HG02798 (cell line): ENCODE measurements at regions not wholly inside any gene's neighbourhood (a gene's known extent, or its start where the extent isn't known, plus 50 kb on each side); places are given as distances from the start of the nearest gene placed in this dataset.
"Not testable (repeated sequence)": the region's sequence is repeated elsewhere in the genome, so short reads cannot be mapped to it uniquely, and the experiment has no call there.

ENCODE experiments used
- ATAC-seq: cut with Tn5 transposase; IDR thresholded peaks from one replicate; pipeline ENCODE4 v1.9.1; 2021; ENCODE audit warnings: mild to moderate bottlenecking; ENCODE audit not compliant: unreplicated experiment, poor library complexity

DNA sequence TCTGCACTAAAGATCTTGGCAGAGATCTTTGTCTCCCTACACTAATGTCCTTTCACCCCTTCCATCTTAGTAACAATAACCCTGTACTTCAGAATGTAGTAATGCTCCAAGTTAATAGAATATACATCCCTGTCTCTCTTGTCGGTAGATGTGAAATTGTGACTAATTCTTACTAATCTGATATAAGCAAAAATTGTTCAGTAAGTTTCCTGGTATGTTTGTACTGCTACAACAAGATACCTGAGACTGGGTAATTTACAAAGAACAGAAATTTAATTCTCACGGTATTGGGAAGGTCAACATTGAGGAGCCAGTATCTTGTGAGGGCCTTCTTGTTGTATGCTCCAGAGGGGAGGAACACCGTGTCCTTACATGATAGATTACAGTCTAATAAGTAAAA is 1686.6 kb upstream of the CDH9 start:
- no peak for ATAC-seq

DNA sequence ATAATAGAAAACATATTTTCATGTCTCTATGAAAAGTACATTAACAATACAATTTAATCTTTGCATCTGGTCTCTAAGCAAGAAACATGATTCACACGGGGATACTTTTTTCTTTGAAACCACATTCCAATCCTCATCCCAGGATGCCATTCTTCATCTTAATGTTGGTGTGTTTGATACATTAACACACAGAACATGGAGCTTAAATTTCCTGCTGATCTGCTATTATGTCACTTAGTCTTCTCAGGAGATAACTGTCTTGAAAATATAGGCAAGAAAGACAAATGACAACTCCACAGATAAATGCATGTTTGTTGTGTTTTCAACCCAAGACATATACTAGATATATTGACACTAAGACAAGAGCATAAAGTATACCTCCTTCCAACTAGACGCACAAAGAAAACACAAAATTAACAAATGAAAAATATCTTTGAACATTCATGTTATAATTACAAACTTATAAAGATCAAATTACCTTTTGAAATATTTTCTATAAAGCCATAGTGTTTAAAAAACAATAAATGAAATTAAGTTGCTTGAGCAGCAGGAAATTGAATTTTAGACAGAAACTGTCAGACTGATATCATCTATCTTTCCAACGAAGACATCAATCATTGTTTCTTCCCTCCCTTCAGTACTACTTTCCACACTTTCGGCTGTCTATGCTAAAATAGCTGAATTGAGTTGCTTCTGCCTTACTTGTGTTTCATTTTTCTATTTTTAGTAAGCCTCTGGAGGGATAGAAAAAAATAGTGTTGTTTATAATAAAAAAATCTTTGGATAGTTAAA is 1676.7 kb upstream of the CDH9 start:
- ATAC-seq = no peak

DNA sequence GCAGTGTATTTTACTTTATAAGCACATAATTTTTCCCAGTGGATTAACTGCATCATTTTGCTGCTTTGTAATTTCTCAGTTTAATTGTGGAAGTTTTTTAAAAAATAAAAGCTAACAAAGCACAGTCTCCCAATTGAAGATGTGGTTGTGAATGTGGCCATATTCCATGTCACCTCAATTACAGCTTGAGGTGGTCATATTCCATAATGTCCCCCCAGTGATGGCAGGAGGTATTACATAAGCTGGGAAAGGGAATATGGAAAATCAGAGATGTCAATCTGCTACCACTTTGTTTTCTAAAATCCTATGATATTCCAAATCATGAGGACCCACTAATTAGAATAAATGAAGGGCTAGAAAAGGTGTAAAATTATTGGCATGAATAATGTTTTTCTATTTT is 1672.0 kb upstream of the CDH9 start:
- no peak for ATAC-seq

DNA sequence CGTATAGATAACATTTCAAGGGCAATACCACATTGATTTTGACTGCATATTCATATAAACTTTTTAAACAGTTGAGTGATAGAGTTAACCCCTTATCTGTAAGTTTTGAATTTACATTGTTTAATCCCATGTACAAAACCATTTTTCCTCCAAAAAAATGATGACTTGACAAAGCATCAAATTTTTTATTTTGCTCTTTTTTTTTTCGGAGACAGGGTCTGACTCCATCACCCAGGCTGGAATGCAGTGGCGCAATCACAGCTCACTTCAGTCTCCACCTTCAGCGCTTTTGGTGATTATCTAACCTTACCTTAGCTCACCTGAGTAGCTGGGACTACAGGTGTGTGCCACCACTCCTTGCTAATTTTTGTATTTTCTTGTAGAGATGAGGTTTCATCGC is 1670.1 kb upstream of the CDH9 start:
- no peak for ATAC-seq

DNA sequence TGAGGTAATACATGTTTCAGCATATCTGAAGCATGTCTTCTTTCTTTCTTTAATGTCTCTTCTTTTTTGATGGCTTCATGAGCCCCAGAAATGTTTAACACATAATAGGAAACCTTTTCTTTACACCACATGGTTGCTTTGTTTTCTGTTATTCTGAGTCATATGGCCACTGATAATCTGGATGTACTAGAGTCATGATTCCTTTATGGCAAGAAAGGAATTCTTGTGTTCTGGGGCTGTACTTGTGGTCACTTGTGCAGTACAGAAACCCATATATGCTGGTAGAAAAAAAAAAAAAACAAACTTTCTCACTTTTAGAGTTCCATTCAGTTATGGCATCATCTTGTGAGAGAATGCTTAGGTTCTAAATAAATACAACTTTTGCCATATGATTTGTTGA is 1669.3 kb upstream of the CDH9 start:
- ATAC-seq = no peak

DNA sequence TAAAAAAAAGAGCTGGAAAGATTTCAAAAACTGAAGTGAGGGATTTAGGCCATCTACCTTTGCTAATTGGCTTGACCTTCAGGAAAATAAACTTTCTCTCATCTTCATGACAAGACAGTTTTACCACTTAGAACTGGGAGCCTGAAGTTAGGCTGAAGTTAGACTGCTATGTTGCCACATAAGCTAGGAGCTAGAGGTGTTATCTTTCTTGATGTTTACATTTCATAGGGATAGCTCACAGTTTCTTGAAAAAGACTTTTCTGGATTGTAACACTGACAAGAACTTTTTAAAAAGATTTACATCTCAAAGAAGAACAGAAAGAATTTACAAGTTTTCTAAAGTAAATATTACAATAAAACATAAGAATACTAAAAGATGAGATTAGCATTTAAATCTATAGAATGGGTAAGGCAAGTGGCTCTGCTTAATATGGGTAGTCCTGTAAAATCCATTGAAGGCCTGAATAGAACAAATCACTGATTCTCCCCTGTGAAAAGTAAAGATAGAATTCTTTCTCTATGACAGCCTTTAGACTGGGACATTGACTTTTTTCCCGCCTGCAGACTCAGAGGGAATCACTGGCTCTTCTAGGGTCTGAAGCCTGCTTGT is 1665.4 kb upstream of the CDH9 start:
- no peak for ATAC-seq

DNA sequence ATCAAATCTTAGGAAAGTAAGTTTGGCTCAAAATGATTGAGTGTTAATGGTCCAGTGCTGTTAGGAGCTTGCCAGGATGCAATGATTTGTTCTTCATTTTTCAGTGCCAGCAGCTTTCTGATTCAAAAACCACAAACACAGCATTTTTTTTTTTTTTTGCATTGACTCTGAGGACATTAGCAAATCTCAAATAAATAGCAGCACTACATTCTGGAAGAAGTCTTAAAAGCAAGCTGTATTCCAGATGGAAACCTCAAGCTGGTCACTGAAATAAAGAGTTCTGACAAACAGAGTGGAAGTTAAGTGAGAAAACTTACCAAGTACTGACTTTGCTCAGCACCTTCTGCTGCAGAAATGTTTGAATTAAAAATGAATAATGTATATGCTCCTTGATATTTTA is 1653.1 kb upstream of the CDH9 start:
- ATAC-seq = no peak

DNA sequence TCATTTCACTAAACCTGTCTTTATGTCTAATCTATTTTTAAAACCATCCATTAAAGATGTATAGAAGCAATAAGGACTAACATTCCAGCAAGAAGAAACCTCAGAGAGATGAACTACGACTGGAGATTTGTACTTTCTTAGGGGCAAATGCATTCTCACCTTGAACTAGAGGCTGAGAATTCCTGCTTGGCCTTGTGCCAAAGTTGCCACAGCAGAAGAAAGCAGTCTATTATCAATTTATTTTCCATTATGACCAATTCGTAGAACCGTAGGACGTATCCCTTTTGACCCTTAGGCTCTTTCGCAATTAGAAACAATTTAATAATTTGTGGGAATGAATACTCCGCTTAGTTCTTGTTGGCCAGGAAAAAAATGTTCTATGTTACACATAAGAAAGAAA is 1647.4 kb upstream of the CDH9 start:
- no peak for ATAC-seq

DNA sequence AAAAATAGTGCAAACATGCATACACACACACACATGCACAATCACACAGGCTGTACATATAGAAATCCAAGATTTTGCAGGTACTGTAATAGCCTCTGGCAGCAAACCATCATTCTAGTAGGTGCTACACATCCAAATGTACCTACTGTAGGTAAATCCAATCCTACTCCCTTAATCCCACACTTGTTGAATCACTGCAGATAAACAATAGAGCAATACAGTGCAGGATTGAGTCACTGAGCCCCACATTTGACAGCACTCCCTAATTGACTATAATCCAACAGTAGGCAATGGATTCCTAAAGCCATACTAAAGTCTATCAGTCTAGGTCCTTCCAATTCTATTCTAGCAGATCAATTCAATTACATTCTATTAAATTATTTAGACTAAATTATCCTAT is 1640.5 kb upstream of the CDH9 start:
- ATAC-seq = no peak

DNA sequence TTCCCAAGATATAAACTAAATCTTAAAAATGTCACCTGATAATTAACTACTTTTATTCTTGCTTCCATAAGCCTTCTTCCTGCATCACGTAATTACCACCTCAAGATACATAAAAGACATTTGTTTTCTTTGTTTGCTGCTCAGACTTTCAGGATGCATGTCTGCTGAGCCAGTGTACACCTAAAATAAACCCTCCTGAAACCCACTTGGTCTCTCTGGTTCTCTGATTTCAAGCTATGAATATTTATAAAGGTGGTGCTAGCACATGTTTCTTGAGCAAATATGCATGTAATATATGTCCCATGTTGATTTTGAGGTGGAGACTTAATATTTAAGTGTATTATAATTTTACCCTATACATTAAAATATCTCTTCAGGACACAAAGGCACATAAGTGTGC is 1627.7 kb upstream of the CDH9 start:
- no peak for ATAC-seq

DNA sequence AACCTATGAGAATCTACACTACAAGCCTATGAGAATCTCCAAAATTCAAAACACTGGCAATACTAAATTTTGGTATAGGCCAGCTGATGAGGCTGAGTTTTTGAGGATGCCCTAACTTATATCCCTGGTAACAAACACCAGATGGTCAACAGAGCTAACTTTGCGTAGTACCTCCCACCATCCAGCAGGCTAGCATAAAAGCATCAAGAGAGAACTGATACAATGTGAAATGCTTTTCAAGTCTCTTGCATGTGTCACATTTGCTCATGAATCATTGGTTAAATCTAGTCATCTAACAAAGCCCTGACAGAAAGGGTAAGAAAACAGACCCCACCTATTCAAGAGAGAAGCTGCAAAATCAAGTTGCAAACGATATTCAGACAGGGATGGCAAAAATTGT is 1609.7 kb upstream of the CDH9 start:
- no peak for ATAC-seq

DNA sequence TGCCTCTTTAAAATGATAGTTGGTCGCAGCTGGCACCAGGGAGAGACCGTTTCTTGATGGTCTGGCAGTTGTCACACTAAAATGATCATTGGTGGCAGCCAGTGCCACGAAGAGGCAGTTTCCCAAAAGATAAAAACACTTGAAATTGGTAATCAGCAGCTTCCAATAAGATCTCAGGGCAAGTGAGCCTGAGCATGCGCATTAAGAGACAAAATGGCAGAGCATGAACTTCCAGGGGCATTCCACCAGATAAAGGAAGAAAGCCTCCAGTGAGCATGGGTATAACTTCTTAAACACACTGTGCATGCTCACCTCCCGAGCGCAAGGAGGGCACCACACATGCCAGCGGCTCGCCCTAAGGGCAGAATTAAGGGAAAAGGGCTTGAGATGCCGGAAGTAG is 1594.2 kb upstream of the CDH9 start:
- ATAC-seq = no peak

DNA sequence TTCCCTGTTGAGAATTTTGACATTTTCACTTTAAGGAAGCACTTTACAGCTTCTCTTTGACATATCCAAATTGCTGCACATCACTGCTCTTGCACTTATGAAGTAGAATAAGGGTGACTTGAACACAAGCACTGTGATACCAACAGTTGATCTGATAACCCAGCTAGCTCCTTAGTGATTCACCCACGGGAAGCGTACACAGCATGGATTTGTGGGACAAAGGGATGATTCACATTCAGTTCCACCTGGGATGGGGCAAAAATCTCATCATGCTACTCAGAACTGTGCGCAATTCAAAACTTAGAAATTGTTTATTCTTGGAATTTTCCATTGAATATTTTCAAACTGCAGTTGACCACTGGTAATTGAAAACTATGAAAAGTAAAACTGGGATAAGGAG is 1565.5 kb upstream of the CDH9 start:
- no peak for ATAC-seq

DNA sequence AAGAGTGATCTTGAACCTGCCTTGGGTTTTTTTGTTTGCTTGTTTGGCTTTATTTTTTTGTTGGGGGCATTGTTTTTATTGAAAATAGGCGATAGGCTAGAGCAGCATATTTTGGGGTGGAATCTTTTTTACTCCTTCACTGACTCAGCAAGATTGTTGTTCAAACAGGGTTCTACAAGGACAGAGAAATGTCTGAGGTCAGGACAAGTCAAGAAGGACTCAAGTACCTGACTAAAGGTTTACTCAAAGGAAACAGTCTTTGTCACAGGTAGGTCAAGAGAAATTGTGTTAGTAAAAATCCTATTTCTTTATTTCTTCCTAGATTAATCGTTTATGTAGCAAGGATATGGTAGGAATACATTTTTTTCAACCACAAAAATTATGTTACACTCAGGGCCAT is 1564.0 kb upstream of the CDH9 start:
- ATAC-seq = no peak

DNA sequence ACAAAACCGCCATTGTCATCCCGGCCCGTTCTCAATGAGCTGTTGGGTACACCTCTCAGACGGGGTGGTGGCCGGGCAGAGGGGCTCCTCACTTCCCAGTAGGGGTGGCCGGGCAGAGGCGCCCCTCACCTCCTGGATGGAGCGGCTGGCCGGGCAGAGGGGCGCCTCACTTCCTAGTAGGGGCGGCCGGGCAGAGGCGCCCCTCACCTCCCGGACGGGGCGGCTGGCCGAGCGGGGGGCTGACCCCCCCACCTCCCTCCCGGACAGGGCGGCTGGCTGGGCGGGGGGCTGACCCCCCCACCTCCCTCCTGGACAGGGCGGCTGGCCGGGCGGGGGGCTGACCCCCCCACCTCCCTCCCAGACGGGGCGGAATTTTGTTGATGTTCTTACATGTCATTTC is 1558.3 kb upstream of the CDH9 start:
- not testable (repeated sequence) for ATAC-seq

DNA sequence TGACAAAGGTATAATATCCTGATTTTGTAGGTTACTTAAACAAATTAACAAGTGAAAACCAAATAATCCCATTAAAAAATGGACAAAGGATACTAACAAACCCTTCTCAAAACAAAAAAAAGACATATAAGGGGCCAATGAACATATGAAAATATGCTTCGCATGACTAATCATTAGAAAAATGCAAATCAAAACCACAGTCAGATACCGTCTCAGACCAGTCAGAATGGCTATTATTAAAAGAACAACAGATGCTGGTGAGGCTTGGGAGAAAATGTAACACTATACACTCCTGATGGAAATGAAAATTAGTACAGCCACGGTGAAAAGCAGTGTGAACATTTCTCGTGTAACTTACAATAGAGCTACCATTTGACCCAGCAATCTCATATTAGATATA is 1542.2 kb upstream of the CDH9 start:
- ATAC-seq = no peak

DNA sequence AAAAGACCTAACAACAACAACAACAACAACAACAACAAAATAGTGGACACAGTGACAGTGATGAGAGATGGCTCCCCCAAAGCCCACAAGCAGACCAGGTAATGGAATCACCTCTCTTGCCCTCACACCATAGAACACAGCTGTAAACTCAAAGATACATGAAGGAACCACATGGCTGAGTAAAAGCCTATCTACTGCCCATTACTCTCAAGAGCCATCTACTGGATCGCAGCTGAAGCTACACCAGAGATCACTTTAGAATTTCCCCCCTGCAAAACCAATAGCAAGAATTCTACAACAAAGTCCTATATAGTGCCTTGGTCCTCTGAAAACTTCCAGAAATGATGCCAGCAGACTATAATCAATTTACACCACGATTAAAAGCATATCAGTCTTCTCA is 1537.6 kb upstream of the CDH9 start:
- ATAC-seq = no peak

DNA sequence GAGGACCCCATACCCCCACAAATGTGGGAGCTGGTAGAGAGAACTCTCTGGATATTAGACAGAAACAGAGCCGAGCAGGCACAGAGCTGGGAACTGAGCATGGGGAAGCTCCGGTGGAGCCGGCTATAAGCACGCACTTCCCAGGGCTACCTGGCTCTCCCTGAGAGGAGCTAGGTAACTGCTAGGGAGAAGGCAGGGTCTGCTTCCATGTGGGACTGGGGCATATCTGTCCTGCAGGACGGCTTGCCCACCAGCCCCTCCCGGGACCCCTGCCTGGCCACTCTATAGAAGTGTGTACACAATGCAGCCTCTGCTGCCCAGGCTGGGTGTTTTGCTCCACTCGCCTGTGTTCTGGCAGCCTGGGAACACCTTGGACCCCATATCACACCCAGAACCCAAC is 1537.0 kb upstream of the CDH9 start:
- ATAC-seq = no peak

DNA sequence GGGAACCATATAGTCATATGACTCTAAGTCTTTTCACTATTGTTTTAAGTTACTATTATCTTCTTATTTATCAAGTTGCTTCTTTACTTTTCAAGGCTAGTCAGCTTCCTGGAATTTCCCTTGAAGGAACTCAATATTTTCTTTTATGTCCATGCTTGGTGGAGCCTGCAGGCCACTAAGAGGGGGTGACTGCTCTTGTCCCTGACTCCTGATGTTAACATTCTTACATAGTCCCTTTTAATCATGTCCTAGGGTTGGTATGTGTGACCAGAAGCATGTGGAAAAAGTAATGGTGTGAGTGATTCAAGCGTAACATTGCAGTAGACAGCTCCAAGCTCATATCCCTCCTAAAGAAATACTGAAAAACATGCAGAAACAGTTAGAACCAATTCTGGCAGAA is 1536.2 kb upstream of the CDH9 start:
- ATAC-seq = no peak

DNA sequence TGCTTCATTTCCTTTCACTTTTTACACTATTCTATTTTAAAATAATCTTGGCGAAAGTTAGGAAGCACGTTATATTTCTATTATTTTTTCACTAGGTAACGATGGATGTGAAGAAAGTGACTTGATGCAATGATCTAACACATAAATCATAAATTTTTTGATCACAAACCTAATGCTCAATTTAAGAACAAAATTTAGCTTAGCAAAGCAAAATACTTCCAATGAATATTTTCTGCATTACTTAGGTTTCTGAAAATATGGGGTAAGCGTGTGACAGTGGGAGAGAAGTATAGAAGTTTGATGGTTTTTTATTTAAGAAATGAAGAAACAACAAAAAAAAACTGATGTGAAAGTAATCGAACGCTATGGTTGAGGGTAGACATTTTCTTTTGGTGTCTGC is 1528.7 kb upstream of the CDH9 start:
- ATAC-seq = no peak

DNA sequence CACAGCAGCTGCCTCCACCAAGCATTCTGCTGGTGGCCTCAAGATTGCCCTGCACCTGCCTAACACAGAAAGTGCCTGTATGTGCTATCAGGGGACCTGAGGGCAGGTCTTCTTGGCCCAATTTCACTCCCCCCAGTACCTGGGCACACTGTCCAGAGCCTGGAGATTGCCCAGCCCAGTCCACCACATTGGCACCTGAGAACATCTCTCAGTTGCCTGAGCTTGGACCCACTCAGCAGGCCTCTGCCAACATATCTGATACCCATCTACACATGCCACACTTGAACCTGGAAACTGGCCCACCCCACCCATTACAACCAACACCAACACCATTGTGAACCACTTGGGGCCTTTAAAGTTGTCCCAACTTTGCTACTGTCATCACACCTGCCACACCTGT is 1523.1 kb upstream of the CDH9 start:
- ATAC-seq = no peak

DNA sequence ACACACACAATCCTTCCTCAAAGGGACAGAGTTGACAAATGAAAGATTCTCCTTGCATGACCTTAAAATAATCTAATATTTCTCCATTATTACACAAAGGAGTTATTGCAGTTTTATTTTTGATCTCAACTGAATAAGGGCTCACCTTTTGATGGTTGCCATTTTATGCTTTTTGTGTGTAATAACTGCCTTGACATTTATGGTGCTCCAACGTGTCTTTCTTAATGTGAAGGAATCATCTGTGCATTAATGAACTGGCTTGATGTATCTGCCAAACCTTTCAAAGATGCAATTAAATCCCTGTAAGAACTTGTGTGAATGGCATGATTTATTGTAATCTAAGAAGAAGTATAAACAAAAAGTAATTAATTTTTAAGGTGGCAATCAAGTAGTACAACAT is 1519.8 kb upstream of the CDH9 start:
- ATAC-seq = no peak
